ENCODE measurements at regions not wholly inside any gene's neighbourhood (a gene's known extent, or its start where the extent isn't known, plus 50 kb on each side); places are given as distances from the start of the nearest gene placed in this dataset.

DNA sequence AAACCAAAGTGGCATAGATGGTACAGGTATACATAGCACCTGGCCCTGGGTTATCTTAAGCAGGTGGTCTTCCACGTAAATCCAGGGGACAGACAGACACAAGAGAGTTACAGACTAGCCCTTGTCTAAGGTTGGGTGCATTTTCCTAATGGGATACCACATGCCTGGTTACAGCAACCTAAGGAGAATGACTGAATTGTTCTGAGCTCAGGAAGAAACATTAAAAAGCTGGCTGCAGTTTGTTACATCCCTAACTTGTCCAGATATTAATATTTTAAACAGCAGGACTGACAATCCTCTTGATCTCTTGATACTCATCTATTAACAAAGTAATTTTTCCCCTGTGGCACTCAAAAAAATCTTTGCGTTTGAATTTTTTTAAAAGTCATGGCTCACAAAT lies 102.2 kb upstream of the SERP2 start:
- no peaks in the 10 kb centered on the region for H3F3A ChIP-seq (replicated peaks; ENCODE audit: low read depth)
- ATAC-seq (no peak), DNase-seq (ENCODE audit: low spot score) (no peak)
- H3K4me3 ChIP-seq, result no peak overlapping the region
- Mint-ChIP-seq H3K27me3 (ENCODE audit: insufficient read depth, low read depth, poor library complexity) (peaks cover 7% of the 10 kb centered on the region), H3K9me3 (peaks cover 4% of the 10 kb centered on the region), H3K4me1 (peaks cover 11% of the 10 kb centered on the region; the same call in 2 of the 3 replicates), H3K36me3 (ENCODE audit: low read depth) (peaks cover 5% of the 10 kb centered on the region; the same call in 1 of the 3 replicates), H3K4me3 (no peak overlapping the region), H3K27ac (no peak overlapping the region; the same call in 1 of the 2 replicates)
- no peaks in the 10 kb centered on the region for H3K79me2 ChIP-seq (replicated peaks; ENCODE audit: insufficient read depth)
- H3K27me3 ChIP-seq (ENCODE audit: insufficient read depth), result no peaks in the 10 kb centered on the region
- H4K20me1 ChIP-seq (replicated peaks; ENCODE audit: insufficient read depth), result no peaks in the 10 kb centered on the region
- no peak overlapping the region for H3K27ac ChIP-seq (ENCODE audit: low read depth)
- peaks cover 12% of the 10 kb centered on the region; the same call in 1 of the 2 replicates for H3K9me2 ChIP-seq (ENCODE audit: insufficient read depth)
- H3K4me1 ChIP-seq (ENCODE audit: insufficient read depth), result no peaks in the 10 kb centered on the region; the same call in 1 of the 2 replicates
- TF ChIP-seq JUNB (IDR thresholded peaks at IDR 0.05; ENCODE audit: unreplicated experiment) (no peak), NANOG (IDR thresholded peaks at IDR 0.05; ENCODE audit: borderline replicate concordance) (no peak), ZNF114 (CRISPR knock-in tag; IDR thresholded peaks at IDR 0.05) (no peak), STAT1 (IDR thresholded peaks at IDR 0.05; ENCODE audit: unreplicated experiment) (no peak), ZNF331 (CRISPR knock-in tag; IDR thresholded peaks at IDR 0.05; ENCODE audit: low read depth) (no peak), ETS1 (IDR thresholded peaks at IDR 0.05) (no peak), EZH2 (IDR thresholded peaks at IDR 0.05; ENCODE audit: low read depth, unreplicated experiment) (no peak), EZH2phosphoT487 (IDR thresholded peaks at IDR 0.05; ENCODE audit: unreplicated experiment) (no peak), POLR2AphosphoS5 (IDR thresholded peaks at IDR 0.05; ENCODE audit: low read depth) (no peak), REST (IDR thresholded peaks at IDR 0.05; ENCODE audit: unreplicated experiment) (no peak), CREB1 (CRISPR knock-in tag; IDR thresholded peaks at IDR 0.05; ENCODE audit: low read depth) (no peak)
- TF ChIP-seq, protein P1, sequence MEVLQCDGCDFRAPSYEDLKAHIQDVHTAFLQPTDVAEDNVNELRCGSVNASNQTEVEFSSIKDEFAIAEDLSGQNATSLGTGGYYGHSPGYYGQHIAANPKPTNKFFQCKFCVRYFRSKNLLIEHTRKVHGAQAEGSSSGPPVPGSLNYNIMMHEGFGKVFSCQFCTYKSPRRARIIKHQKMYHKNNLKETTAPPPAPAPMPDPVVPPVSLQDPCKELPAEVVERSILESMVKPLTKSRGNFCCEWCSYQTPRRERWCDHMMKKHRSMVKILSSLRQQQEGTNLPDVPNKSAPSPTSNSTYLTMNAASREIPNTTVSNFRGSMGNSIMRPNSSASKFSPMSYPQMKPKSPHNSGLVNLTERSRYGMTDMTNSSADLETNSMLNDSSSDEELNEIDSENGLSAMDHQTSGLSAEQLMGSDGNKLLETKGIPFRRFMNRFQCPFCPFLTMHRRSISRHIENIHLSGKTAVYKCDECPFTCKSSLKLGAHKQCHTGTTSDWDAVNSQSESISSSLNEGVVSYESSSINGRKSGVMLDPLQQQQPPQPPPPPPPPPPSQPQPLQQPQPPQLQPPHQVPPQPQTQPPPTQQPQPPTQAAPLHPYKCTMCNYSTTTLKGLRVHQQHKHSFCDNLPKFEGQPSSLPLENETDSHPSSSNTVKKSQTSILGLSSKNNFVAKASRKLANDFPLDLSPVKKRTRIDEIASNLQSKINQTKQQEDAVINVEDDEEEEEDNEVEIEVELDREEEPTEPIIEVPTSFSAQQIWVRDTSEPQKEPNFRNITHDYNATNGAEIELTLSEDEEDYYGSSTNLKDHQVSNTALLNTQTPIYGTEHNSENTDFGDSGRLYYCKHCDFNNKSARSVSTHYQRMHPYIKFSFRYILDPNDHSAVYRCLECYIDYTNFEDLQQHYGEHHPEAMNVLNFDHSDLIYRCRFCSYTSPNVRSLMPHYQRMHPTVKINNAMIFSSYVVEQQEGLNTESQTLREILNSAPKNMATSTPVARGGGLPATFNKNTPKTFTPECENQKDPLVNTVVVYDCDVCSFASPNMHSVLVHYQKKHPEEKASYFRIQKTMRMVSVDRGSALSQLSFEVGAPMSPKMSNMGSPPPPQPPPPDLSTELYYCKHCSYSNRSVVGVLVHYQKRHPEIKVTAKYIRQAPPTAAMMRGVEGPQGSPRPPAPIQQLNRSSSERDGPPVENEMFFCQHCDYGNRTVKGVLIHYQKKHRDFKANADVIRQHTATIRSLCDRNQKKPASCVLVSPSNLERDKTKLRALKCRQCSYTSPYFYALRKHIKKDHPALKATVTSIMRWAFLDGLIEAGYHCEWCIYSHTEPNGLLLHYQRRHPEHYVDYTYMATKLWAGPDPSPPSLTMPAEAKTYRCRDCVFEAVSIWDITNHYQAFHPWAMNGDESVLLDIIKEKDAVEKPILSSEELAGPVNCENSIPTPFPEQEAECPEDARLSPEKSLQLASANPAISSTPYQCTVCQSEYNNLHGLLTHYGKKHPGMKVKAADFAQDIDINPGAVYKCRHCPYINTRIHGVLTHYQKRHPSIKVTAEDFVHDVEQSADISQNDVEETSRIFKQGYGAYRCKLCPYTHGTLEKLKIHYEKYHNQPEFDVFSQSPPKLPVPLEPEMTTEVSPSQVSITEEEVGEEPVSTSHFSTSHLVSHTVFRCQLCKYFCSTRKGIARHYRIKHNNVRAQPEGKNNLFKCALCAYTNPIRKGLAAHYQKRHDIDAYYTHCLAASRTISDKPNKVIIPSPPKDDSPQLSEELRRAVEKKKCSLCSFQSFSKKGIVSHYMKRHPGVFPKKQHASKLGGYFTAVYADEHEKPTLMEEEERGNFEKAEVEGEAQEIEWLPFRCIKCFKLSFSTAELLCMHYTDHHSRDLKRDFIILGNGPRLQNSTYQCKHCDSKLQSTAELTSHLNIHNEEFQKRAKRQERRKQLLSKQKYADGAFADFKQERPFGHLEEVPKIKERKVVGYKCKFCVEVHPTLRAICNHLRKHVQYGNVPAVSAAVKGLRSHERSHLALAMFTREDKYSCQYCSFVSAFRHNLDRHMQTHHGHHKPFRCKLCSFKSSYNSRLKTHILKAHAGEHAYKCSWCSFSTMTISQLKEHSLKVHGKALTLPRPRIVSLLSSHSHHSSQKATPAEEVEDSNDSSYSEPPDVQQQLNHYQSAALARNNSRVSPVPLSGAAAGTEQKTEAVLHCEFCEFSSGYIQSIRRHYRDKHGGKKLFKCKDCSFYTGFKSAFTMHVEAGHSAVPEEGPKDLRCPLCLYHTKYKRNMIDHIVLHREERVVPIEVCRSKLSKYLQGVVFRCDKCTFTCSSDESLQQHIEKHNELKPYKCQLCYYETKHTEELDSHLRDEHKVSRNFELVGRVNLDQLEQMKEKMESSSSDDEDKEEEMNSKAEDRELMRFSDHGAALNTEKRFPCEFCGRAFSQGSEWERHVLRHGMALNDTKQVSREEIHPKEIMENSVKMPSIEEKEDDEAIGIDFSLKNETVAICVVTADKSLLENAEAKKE (CRISPR knock-in tag; IDR thresholded peaks at IDR 0.05), result no peak
- TF ChIP-seq, protein P2, sequence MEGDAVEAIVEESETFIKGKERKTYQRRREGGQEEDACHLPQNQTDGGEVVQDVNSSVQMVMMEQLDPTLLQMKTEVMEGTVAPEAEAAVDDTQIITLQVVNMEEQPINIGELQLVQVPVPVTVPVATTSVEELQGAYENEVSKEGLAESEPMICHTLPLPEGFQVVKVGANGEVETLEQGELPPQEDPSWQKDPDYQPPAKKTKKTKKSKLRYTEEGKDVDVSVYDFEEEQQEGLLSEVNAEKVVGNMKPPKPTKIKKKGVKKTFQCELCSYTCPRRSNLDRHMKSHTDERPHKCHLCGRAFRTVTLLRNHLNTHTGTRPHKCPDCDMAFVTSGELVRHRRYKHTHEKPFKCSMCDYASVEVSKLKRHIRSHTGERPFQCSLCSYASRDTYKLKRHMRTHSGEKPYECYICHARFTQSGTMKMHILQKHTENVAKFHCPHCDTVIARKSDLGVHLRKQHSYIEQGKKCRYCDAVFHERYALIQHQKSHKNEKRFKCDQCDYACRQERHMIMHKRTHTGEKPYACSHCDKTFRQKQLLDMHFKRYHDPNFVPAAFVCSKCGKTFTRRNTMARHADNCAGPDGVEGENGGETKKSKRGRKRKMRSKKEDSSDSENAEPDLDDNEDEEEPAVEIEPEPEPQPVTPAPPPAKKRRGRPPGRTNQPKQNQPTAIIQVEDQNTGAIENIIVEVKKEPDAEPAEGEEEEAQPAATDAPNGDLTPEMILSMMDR (conservative IDR thresholded peaks at IDR 0.05; ENCODE audit: low read depth in 2 of 2), result no peak
- no peak overlapping the region for H2AFZ ChIP-seq
- no peaks in the 10 kb centered on the region for H3K36me3 ChIP-seq (ENCODE audit: insufficient read depth)
- H3K4me2 ChIP-seq, result no peak overlapping the region
